Epithelial cell of esophagus (primary cell): ENCODE measurements at regions not wholly inside any gene's neighbourhood (a gene's known extent, or its start where the extent isn't known, plus 50 kb on each side); places are given as distances from the start of the nearest gene placed in this dataset.

Experiments used
- DNase-seq: peaks from one replicate; pipeline ENCODE4 v3.0.0; 2010; ENCODE audit warnings: low read depth
- H3K4me3 ChIP-seq: 2 replicates; pipeline ENCODE4 v1.5.1; 2011; ENCODE audit warnings: mild to moderate bottlenecking, low read length, control low read depth
- TF ChIP-seq, protein P1 (sequence below): IDR thresholded peaks from 2 replicates; pipeline ENCODE4 v1.5.1; 2011; ENCODE audit warnings: low read depth, mild to moderate bottlenecking, low read length, control low read depth, inconsistent platforms; ENCODE audit not compliant: insufficient read depth; ENCODE audit errors: missing control alignments

DNA sequence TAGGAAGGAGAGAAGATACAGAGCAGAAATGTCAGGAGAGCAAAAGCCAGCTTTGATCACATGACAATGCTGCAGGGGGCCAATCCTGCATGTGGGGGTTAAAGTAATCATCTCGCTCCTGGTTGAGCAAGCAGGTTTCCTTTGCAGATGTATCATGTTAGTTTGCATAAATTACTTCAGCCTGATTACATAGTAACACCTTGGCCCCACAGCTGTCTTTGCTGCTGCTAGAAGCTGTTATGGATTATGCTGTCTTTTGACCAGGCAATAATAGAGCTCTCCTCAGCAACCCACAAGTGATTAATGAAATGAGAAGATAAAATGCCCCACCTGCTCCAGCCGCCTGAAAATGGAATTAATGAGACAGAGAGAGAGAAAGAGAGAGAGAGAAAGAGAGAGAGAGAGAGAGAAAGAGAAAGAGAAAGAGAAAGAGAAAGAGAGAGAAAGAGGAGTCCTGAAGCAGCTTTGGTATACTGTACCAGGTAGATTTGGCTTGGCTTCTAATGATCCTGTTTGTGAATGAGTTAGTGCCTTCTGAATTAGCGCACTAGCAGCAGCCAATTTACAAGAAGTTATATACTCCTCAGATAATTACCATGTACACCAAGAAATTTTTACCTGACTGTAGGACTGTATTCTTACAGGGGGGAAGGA, 174.3 kb upstream of the RORB start:
- DNase-seq, result no peak
- TF ChIP-seq, protein P1, sequence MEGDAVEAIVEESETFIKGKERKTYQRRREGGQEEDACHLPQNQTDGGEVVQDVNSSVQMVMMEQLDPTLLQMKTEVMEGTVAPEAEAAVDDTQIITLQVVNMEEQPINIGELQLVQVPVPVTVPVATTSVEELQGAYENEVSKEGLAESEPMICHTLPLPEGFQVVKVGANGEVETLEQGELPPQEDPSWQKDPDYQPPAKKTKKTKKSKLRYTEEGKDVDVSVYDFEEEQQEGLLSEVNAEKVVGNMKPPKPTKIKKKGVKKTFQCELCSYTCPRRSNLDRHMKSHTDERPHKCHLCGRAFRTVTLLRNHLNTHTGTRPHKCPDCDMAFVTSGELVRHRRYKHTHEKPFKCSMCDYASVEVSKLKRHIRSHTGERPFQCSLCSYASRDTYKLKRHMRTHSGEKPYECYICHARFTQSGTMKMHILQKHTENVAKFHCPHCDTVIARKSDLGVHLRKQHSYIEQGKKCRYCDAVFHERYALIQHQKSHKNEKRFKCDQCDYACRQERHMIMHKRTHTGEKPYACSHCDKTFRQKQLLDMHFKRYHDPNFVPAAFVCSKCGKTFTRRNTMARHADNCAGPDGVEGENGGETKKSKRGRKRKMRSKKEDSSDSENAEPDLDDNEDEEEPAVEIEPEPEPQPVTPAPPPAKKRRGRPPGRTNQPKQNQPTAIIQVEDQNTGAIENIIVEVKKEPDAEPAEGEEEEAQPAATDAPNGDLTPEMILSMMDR, result no peak
- H3K4me3 ChIP-seq, result no peak overlapping the region

DNA sequence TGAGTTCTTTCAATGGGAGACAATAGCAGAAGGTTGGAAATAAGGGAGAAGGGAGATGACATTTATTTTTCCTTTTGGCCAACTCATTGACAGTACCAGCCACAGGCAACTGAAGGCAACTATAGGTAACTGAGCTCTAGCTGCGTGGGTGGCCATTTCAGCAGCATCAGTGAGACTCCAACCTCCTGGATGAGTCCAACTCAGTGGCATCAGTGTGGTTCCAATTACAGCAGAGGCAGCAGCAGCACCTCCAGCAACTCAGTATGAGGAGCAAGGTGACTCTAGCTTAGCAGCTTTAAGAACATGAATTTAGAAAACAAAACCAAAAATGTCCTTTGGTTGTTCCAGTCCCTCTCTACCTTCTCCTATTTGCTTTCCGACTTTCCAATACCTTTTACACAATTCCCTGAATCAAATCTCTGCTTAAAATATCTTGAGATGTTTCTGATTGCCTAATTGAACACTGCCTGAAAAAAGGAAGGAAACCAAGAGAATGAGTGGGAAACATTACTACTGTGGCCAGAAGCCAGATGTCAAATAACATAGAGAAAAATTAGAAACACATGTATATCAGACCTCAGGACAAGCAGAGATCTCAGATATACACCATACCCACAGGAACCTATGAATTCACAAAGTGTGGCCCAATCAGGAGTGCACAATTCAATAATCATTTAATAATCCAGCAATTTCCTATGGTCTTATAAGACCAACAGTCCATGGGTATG, 166.5 kb upstream of the RORB start:
- H3K4me3 ChIP-seq, result no peak overlapping the region
- DNase-seq, result no peak
- TF ChIP-seq, protein P1, result no peak

DNA sequence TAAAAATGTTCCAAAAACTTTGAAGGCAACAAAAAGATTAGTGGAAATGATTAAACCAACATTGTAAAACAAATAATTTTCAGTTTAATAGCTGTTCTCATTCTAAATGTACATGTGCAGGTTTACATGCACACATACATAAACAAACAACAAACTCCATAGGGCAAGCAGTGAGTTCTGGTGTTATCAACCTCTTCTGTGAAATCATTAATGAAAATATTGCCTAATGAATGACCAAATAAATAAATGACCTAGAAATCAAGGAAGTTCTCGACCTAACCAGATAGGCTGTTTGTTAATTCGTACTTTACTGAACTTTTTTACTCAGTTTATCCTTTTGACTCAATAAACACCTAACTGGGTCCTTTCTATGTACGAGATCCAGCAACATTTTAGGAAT, 165.5 kb upstream of the RORB start:
- no peak for DNase-seq
- H3K4me3 ChIP-seq, result no peak overlapping the region
- TF ChIP-seq, protein P1, result no peak

DNA sequence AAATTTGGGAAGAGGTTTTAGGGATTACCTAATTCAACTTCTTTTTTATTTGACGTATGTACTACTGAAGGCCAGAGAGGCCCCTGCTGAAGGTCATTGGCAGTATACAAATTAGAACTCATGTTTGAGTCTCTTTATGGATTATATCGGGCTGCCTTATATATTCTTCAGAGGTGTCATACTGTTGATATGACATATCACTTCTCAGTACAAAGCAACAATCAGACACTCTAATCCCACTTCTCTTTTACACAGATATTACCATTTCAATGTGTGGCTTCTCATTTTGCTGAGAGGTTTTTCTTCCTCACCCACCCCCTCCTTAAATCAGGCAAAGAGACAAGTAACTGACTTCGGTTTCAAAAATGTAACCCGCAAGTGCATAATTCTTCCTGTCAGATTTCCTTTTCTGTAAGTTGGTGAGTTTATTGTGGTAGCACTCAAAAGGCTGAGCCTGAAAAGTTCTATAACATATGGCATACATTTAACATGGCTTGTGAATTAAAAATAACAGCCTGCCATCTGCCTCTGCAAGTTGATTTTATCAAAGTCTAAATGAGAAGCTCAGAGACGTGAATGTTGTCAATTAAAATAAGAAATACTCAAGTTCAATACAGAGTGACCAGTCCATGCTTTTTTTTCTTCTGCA, 163.6 kb upstream of the RORB start:
- TF ChIP-seq, protein P1, result no peak
- no peak overlapping the region for H3K4me3 ChIP-seq
- no peak for DNase-seq

DNA sequence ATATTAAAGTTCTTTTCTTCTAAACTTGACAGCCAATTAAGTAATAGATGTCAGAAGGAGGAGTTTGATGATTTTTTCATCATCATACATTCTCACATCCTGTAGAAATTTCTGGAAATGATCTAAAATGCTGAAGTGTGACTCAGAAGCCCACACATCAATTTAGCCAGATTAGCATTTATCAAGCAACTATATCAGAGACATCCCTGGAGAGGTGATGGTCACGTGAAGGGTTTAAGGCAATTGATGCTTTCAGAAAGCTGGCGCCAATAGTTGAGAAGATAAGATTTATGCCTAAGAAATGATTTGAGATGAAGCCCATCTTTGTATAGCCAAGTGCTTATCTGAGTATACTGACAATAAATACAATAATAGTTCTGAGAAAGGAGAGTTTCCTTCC, 162.9 kb upstream of the RORB start:
- no peak overlapping the region for H3K4me3 ChIP-seq
- DNase-seq, result no peak
- TF ChIP-seq, protein P1, result no peak

DNA sequence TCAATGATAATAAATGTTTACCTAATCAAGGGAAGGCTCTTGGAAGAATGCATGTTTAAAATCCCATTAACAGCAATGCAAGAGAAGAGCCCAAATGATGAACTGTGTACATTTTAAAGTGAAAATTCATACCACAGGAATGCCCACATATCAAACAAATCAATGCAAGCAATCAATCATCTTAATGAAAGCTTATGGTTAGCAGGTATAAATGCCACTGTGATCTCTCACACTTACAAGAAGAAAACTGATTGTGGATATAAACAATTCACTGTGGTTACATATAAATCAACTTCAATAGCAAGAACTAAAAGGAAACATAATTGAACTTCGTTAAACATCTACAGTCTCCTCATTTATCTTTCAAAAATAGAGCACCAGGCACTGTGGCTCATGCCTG, 161.0 kb upstream of the RORB start:
- no peak overlapping the region for H3K4me3 ChIP-seq
- DNase-seq, result no peak
- TF ChIP-seq, protein P1, result no peak
